Right lobe of liver (tissue), 6 donors: ENCODE measurements at regions not wholly inside any gene's neighbourhood (a gene's known extent, or its start where the extent isn't known, plus 50 kb on each side); places are given as distances from the start of the nearest gene placed in this dataset.
"Not testable (repeated sequence)": the region's sequence is repeated elsewhere in the genome, so short reads cannot be mapped to it uniquely, and the experiment has no call there.

Source experiments
- ATAC-seq, 4 donors: fragments of 200-7000 bp; cut with Tn5 transposase; one replicate each; pipeline ENCODE4 v1.9.1; 2020; ENCODE audit warnings: mild to moderate bottlenecking in 4 of 4, moderate library complexity in 4 of 4
- DNase-seq, 3 donors: peaks; one replicate each; pipeline ENCODE4 v3.0.0-alpha.2; 2020
- H3K27ac ChIP-seq, 3 donors: fragments of 200-600 bp; one replicate each; pipeline ENCODE4 v1.8.0; 2022
- H3K27me3 ChIP-seq, 2 donors: fragments of 200-600 bp; one replicate each; pipeline ENCODE4 v1.8.0; 2022
- H3K36me3 ChIP-seq, 4 donors: fragments of 200-600 bp; sonication (generic) in 1 of 4; one replicate each; pipeline versions ENCODE4 v1.5.1 to v1.8.0; 2017 to 2022; ENCODE audit warnings: control low read depth in 1 of 4
- H3K4me1 ChIP-seq, 4 donors: fragments of 200-600 bp; sonication (generic) in 1 of 4; one replicate each; pipeline versions ENCODE4 v1.5.1 to v1.8.0; 2017 to 2022; ENCODE audit warnings: control low read depth in 1 of 4
- H3K4me3 ChIP-seq, 3 donors: fragments of 200-600 bp; one replicate each; pipeline ENCODE4 v1.8.0; 2022
- H3K9me3 ChIP-seq, 4 donors: fragments of 200-600 bp; sonication (generic) in 1 of 4; one replicate each; pipeline versions ENCODE4 v1.5.1 to v1.8.0; 2017 to 2022; ENCODE audit warnings: control low read depth in 1 of 4
- CTCF ChIP-seq, 4 donors: fragments of 200-600 bp in 3 of 4; fragments of 450-650 bp in 1 of 4; IDR thresholded peaks; one replicate each; pipeline versions ENCODE4 v1.5.1 to v1.8.0; 2016 to 2022; ENCODE audit warnings: antibody characterized with exemption in 4 of 4, mild to moderate bottlenecking in 2 of 4
- POLR2A ChIP-seq: fragments of 450-650 bp; IDR thresholded peaks from one replicate; pipeline ENCODE4 v1.6.1; 2017; ENCODE audit warnings: antibody characterized with exemption, mild to moderate bottlenecking
- WGBS: methylation state at CpG from one replicate; pipeline ENCODE4 v1.1.6; 2018; ENCODE audit warnings: low coverage, low lambda C conversion rate; ENCODE audit not compliant: insufficient coverage; ENCODE audit errors: missing lambda C conversion rate; 5-methylcytosine and 5-hydroxymethylcytosine counted together
- intact Hi-C, 2 donors: fragments of 100-400 bp; cut with DNase I; formaldehyde crosslinking; loops; one replicate each; pipeline versions ENCODE4 v1.11.2 to v1.14.1; 2022
- donor health status: DM: no; HTN: yes; CAD: no.
- donor health status: DM: no; HTN: no; CAD: no.
- donor health status: DM: no; HTN: no; CAD: no.
- donor health status: DM: no; HTN: yes; CAD: no.
- donor health status: DM: no; HTN: yes; CAD: no.

- H3K27me3 ChIP-seq = no peaks in the 10 kb centered on the region
- no peaks in the 10 kb centered on the region for H3K36me3 ChIP-seq
- H3K9me3 ChIP-seq = no peaks in the 10 kb centered on the region
- intact Hi-C loops = loop anchor here in 1 of 2 donors (5.0 kb wide), 2 partner anchors 159 to 284 kb away; partner anchors contain the start of gene GEMIN5
- ATAC-seq (peak in 2 of 4 donors; percentile 1 to 2), DNase-seq (peak in 1 of 3 donors; percentile 35)
- H3K4me1 ChIP-seq = peaks cover 0 to 31% (median 17%) of the 10 kb centered on the region in 4 donors
- TF ChIP-seq CTCF (IDR thresholded peaks at IDR 0.05) (no peak), POLR2A (no peak)
- no peak overlapping the region for H3K4me3 ChIP-seq
- H3K27ac ChIP-seq = peak overlapping the region; percentile 40 to 71 (median 64)
- 61% methylated on average over 5 of the region's 5 CpGs for WGBS
Observed at GRCh38 chr5:154652746-154653417, 102.3 kb upstream of the LARP1 start.

- not testable (repeated sequence) for H3K36me3 ChIP-seq, H3K9me3 ChIP-seq, H3K4me3 ChIP-seq, DNase-seq, H3K27ac ChIP-seq, H3K27me3 ChIP-seq, ATAC-seq
- 83% methylated on average over 5 of the region's 5 CpGs for WGBS
- intact Hi-C loops = loop anchor here in 1 of 2 donors (5.0 kb wide), 2 partner anchors 161 to 286 kb away; partner anchors contain the start of gene GEMIN5
- H3K4me1 ChIP-seq = peaks cover 0 to 40% (median 23%) of the 10 kb centered on the region in 4 donors
Observed at GRCh38 chr5:154651795-154652194, 103.4 kb upstream of the LARP1 start.

GRCh38 chr5:154648706-154649105 is 106.5 kb upstream of the LARP1 start:
- intact Hi-C loops = no loop called here
- TF ChIP-seq POLR2A (no peak), CTCF (IDR thresholded peaks at IDR 0.05) (no peak)
- H3K4me3 ChIP-seq = no peak overlapping the region
- H3K9me3 ChIP-seq = no peaks in the 10 kb centered on the region
- 38% methylated on average over 4 of the region's 9 CpGs for WGBS
- no peaks in the 10 kb centered on the region for H3K36me3 ChIP-seq
- peaks cover 0 to 49% (median 22%) of the 10 kb centered on the region in 4 donors for H3K4me1 ChIP-seq
- peak in 3 of 4 donors; percentile 12 to 29 (median 28) for ATAC-seq
- no peaks in the 10 kb centered on the region for H3K27me3 ChIP-seq
- peak; percentile 22 to 76 (median 66) for DNase-seq
- peak overlapping the region in 2 of 3 donors; percentile 5 to 56 for H3K27ac ChIP-seq

- Histone ChIP-seq H3K4me3 (no peak overlapping the region), H3K27ac (peak overlapping the region in 2 of 3 donors; percentile 5 to 56), H3K27me3 (no peaks in the 10 kb centered on the region), H3K36me3 (no peaks in the 10 kb centered on the region), H3K9me3 (no peaks in the 10 kb centered on the region), H3K4me1 (peaks cover 0 to 44% (median 18%) of the 10 kb centered on the region in 4 donors)
- intact Hi-C loops = no loop called here
- WGBS = 71% methylated on average over 16 of the region's 16 CpGs
- TF ChIP-seq POLR2A (no peak), CTCF (IDR thresholded peaks at IDR 0.05) (no peak)
- ATAC-seq = no peak
- no peak for DNase-seq
Observed at GRCh38 chr5:154648229-154648628, 106.9 kb upstream of the LARP1 start.

GRCh38 chr5:154647761-154648145 is 107.4 kb upstream of the LARP1 start:
- Histone ChIP-seq H3K4me1 (peaks cover 0 to 39% (median 16%) of the 10 kb centered on the region in 4 donors), H3K27me3 (no peaks in the 10 kb centered on the region), H3K27ac (peak overlapping the region in 2 of 3 donors; percentile 33 to 56), H3K36me3 (no peaks in the 10 kb centered on the region), H3K9me3 (no peaks in the 10 kb centered on the region), H3K4me3 (peak overlapping the region in 2 of 3 donors; percentile 26 to 31)
- intact Hi-C loops = no loop called here
- WGBS = 18% methylated on average over 6 of the region's 6 CpGs
- TF ChIP-seq CTCF (IDR thresholded peaks at IDR 0.05) (no peak), POLR2A (no peak)
- ATAC-seq (peak; percentile 3 to 9 (median 4)), DNase-seq (no peak)
